ENCODE measurements at regions not wholly inside any gene's neighbourhood (a gene's known extent, or its start where the extent isn't known, plus 50 kb on each side); places are given as distances from the start of the nearest gene placed in this dataset.
"Not testable (repeated sequence)": the region's sequence is repeated elsewhere in the genome, so short reads cannot be mapped to it uniquely, and the experiment has no call there.

DNA sequence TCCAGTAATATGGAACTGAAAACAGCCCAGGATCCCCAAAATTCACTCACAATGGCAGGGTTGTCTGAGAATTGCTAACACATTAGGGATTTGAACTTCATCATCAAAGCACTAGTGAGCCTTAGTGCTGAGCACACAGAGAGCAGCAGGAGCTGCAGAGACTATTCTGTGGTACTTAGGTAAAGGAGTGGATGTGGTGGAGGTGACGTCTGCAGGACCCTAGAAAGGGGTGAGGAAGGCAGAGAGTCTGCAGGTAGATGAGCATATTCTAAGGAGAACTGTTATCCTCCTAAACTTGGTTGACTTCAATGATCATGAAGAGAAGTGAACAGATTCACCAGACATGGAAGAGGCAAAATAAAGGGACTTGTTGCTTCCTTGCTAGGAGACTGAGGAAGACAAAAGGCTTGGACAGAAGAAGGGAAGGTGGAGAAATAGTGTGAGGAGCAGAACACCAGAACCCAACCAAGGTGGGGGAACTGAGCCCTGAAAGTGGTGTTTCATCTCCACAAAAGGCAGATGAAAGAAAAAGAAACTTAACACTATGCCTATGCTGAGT, 1164.0 kb downstream of the TMEM121 start:
- no peak for DNase-seq (ENCODE audit: extremely low read depth in 1 of 11, low read depth in 9 of 11, low spot score in 4 of 11)

DNA sequence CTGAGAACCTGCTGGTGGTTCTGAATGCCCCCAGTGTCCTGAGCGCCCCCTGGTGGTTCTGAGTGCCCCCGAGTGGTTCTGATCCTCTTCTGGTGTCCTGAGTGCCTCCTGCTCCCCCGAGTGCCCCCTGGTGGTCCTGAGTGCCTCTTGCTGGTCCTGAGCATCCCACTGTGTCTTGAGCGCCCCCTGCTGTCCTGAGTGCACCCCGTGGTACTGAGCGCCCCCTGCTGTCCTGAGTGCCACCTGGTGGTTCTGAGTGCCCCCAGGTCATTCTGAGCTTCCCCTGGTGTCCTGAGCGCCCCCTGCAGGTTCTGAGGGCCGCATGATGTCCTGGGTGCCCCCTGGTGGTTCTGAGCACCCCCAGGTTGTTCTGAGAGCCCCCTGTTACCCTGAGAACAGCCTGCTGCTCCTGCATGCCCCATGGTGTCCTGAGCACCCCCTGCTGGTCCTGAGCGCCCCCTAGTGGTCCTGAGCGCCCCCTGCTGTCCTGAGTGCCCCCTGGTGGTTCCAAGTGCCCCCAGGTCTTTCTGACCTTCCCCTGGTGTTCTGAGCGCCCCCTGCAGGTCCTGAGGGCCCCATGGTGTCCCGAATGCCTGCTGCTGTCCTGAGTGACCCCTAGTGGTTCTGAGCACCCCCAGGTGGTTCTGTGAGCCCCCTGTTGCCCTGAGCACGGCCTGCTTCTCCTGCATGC, 1165.4 kb downstream of the TMEM121 start:
- DNase-seq (ENCODE audit: extremely low read depth in 1 of 11, low read depth in 9 of 11, low spot score in 4 of 11), result no peak

DNA sequence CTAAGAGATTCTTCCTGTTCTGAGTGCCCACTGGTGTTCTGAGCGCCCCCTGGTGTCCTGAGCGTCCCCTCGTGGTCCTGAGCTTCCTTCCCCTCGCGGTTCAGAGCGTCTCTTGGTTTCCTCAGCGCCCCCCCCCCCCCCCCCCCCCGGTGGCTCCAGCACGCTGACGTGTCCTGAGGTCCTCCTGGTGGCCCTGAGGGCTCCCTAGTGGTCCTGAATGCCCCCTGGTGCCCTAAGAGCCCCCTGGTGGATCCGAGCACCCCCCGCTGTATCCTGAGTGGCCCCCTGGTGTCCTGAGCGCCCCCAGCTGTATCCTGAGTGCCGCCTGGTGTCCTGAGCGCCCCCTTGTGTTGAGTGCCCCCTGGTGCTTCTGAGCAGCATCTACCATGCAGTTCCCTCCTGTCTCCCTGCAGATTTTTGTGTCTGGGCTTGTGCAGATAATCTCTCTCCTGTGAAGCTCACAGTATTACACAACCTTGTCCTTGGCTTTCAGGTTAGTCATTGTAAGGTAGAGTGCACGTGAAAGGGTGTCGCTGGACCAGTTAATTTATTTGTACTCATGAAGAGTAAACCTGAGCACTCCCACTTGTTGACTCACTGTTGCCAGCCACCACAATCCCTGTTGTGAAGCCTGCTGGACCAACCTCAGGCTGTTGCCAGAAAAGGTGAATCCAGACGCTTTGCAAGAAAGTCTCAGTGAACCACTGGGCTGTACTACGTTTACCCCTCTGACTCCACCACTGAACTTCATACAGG, 1168.4 kb downstream of the TMEM121 start:
- no peak for DNase-seq (ENCODE audit: extremely low read depth in 1 of 11, low read depth in 9 of 11, low spot score in 4 of 11)

DNA sequence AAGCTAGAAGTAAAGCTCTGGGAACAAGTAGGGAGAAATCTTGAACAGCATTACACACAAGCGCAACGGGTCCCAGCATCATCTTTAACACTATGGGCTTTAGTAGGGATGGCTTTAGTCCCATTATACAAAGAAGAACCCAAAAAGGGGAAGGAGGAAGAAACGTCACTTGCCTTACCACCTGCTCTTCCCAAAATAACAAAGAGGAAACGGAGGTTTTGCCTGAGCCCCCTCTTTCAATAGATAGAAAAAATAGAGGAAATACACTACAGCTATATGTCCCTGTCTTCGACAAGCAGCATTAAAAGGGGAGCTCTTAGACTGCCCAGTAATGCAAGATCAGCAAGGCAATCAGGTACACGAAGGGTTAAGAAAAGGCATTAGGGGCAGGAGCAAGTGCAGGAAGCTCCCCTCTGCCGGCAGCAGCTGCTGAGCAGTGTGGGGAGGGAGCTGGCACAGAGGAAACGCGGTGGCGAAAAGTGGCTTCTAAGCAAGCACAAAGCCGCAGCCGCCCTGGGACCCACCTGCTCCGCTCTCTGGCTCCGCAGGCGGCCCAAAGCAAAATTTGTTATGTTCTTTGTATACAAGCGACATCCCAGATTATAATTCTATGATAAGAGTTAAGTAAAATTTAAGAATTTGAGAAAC, 1172.4 kb downstream of the TMEM121 start:
- not testable (repeated sequence) for DNase-seq (ENCODE audit: extremely low read depth in 1 of 11, low read depth in 9 of 11, low spot score in 4 of 11)

DNA sequence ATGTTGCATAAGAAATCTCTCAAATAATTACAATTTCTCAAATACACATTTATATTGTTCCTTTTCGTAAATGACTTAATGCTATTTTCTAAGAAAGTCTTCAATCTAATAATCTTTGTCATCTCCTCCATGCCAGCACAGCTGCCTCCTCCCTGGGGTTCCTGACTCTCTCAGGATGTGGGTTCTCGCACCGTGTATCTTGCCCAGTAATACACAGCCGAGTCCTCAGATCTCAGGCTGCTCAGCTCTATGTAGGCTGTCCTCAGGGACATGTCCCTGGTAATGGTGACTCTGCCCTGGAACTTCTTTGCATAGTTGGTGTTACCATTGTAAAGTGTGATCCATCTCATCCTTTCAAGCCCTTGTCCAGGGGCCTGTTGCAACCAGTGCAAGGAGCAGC, 1177.3 kb downstream of the TMEM121 start:
- not testable (repeated sequence) for DNase-seq (ENCODE audit: extremely low read depth in 1 of 11, low read depth in 9 of 11, low spot score in 4 of 11)

DNA sequence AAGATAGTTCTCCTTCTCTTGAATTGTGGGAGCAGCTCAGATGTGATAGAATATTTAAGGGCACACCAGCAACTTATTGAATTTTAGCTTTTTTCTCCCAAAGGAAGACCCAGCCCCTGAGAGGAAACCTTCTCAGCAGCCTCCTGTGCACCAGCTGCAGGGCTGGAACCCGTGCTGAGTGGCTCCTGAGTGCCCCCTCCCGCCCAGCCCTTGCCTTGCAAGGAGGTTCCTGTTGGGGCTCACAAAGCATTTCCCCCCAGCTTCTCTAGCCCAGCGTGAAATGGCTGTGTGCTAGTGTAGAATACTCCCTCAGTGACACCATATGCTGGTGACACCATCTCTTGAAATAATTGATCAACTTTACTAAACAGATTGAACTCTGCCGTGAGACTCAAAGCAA, 1180.1 kb downstream of the TMEM121 start:
- DNase-seq (ENCODE audit: extremely low read depth in 1 of 11, low read depth in 9 of 11, low spot score in 4 of 11), result not testable (repeated sequence)

DNA sequence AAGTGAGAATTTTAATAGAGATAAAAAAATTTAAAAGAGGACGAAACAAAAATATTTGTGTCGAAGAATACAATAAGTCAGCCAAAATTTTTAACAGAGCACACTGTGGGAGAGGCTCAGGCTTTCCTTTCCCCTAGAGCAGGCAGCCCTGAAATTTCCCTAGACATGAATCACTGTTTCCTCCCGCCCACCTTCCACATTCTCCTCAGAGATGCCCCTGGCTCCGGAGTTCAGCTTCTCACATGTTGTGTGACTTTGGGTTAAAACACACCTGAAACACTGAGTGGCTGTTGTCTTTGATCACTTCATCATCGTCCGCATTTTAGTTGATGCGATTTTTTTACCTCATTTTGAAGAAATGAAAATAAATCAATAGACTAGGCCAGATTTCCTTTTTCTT, 1183.8 kb downstream of the TMEM121 start:
- not testable (repeated sequence) for DNase-seq (ENCODE audit: extremely low read depth in 1 of 11, low read depth in 9 of 11, low spot score in 4 of 11)

DNA sequence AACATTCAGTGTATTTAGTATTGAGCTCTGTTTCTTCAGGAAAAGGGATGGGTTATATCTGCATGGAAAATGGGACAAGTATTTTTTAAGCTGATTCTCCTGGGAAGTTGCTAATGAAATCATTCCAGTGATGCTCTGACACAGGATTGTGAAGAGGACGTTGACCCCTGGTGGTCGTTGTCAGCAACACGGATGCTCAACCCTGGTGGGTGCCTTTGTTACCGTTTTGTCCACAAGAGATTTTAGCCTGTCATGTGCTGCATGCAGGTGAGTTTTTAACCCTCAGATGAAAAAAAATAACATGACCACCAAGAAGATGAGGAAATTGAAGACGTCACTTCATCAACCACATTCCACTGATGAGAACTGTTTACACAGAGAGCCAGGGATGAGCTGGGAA, 1186.1 kb downstream of the TMEM121 start:
- not testable (repeated sequence) for DNase-seq (ENCODE audit: extremely low read depth in 1 of 11, low read depth in 9 of 11, low spot score in 4 of 11)

DNA sequence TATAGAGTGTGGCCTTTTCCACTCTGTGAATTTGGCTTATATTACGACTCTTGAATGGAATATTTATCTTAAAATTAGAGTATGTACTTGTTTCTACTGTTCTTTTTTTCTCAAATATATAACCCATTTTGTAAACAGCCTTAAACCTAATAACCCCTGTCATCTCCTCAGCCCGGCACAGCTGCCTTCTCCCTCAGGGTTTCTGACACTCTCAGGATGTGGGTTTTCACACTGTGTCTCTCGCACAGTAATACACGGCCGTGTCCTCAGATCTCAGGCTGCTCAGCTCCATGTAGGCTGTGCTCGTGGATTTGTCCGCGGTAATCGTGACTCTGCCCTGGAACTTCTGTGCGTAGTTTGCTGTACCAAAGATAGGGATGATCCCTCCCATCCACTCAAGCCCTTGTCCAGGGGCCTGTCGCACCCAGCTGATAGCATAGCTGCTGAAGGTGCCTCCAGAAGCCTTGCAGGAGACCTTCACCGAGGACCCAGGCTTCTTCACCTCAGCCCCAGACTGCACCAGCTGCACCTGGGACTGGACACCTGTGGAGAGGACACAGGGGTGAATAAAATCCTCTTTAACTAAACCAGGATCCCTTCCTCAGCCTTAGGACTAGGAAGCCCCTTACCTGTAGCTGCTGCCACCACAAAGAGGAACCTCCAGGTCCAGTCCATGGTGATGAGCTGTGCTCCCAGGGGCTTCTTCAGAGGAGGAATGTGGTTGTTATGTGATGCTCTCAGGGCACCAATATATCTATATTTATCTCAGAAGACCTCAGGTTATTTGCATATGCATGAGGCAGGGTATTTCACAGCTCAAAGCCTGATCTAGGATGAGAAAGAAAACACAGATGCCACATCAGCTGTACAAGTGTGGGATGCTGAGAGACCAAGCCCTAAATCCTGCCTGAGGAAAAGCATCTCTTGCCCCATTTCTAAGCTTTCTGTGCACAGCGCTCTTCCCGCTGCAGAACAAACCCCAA, 1188.4 kb downstream of the TMEM121 start:
- DNase-seq (ENCODE audit: extremely low read depth in 1 of 11, low read depth in 9 of 11, low spot score in 4 of 11), result not testable (repeated sequence)

DNA sequence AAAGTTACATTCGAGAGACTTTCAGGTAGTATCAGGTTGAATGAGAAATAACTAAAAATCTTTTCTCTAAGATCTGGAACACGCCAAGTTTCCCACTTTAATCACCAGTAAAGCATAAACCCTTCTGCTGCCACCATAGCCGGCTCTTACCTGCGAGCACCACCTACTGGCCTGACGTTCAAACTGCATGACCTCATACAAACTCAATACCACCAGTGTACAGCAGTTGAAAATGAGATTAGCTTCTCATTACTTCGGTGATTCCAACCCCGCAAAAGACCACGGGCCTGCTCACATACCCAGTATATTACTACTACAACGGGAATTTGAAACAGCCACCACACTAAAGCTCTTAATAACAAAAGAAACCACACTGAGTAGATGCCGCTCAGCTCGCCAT, 1191.2 kb downstream of the TMEM121 start:
- not testable (repeated sequence) for DNase-seq (ENCODE audit: extremely low read depth in 1 of 11, low read depth in 9 of 11, low spot score in 4 of 11)

DNA sequence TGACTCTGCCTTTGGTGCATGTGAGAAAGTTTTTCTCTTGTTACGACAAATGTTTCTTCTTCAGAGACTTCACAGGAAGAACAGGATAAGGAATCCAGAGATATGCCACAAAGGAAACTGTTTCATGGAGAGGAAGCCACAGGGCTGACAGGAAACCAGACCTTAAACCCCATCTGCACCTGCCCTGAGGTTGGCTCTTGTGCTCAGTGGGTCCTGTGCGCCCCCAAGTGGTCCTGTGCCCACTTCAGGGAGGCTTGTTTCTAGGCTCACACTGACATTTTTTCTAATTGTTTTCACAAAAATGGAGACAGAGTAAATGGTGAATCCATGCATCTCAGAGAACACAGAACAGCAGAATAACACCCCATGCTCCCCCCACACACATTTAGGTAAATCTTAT, 1193.5 kb downstream of the TMEM121 start:
- not testable (repeated sequence) for DNase-seq (ENCODE audit: extremely low read depth in 1 of 11, low read depth in 9 of 11, low spot score in 4 of 11)

DNA sequence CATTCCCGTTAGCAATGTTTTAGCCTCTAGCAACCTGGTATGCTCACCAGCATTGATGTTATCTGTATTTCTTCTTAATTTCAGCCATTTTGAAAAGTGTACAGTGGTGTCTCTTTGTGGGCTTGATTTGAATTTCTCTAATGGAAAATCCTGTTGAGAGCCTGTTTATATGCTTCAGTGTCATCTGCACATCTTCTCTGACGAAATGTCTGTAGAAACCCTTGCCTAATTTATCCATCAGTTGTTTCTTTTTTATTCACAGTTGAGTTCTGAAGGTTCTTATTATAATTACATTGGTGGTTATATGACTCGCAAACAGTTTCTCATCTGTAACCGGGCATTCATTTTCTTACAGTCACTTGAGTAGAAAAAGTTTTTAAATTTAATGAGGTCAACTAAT, 1195.5 kb downstream of the TMEM121 start:
- DNase-seq (ENCODE audit: extremely low read depth in 1 of 11, low read depth in 9 of 11, low spot score in 4 of 11), result not testable (repeated sequence)

DNA sequence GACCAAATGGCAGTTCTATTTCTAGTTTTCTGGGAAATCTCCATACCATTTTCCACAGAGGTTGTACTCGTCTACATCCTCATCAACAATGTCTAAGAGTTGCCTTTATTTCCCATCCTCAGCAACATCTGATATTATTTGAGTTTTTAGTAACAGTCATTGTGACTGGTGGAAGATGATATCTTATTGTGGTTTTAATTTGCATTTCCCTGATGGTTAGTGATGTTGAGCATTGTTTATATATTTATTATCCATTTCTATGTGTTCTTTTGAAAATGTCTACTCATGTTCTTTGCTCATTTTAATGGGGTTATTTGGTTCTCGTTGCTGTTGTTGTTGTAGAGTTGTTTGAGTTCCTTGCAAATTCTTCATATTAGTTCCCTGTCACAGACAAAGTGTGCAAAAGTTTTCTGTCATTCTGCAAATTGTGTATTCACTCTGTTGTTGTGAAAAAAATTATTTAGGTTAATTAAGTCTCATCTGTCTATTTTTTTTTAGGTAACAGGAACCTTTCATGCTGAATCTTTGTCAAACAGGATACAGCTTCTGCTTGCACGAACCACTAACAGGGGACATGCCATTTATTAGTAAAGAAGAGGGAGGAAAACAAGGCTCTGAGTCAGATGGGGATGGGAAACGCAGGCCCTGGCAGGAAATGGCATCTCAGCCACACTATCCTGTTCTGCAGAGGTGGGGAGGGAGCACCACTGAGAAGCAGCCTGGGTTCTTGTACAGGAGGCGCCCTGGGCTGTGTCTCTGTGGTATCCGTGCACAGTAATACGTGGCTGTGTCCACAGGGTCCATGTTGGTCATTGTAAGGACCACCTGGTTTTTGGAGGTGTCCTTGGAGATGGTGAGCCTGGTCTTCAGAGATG, 1196.7 kb downstream of the TMEM121 start:
- not testable (repeated sequence) for DNase-seq (ENCODE audit: extremely low read depth in 1 of 11, low read depth in 9 of 11, low spot score in 4 of 11)

DNA sequence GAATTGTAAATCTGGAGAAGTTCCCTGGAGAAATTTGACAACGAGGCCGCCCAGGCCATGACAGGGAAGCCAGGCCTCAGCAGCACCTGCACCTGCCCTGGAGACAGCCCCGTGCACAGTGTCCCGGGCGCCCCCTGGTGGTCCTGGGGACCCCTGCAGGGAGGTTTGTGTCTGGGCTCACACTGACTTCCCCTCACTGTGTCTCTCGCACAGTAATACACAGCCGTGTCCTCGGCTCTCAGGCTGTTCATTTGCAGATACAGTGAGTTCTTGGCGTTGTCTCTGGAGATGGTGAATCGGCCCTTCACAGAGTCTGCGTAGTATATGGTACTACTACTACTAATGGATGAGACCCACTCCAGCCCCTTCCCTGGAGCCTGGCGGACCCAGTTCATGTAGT, 1201.6 kb downstream of the TMEM121 start:
- not testable (repeated sequence) for DNase-seq (ENCODE audit: extremely low read depth in 1 of 11, low read depth in 9 of 11, low spot score in 4 of 11)

DNA sequence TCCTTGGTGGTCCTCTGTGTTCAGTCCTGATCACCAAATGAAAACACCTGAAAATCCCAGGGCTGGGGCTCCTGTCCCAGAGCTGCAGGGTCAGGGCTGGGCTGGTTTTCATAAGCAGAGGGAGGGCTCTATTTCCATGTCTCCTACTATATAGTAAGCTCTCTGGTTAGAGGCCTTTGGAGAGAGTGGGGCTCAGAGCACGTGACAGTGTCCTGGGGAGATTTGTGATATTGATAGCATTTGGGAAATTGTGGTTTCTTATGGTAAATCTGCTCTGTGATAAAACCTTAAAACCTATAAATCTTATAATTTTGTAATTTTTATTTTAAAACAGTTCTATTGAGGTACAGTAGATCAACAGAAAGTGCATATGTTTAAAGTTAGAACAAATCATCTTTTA, 1202.2 kb downstream of the TMEM121 start:
- DNase-seq (ENCODE audit: extremely low read depth in 1 of 11, low read depth in 9 of 11, low spot score in 4 of 11), result no peak

DNA sequence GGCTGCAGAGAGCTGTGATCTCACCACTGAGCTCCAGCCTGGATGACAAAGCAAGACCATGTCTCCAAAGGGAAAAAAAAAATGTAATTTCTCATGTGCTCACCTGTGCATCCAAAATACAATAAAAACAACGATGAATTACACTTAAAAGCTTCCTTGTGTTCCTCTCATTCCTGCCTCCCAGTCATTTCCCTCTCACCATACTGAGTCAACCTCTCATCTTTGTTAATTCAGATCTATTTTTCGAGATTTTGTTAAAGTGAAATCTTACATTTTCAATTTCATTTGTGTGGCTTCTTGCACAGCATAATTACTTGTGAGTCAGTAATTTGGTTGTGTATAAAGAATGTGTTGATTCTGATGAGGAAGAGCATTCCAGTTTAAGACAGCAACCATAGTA, 1203.2 kb downstream of the TMEM121 start:
- DNase-seq (ENCODE audit: extremely low read depth in 1 of 11, low read depth in 9 of 11, low spot score in 4 of 11), result no peak

DNA sequence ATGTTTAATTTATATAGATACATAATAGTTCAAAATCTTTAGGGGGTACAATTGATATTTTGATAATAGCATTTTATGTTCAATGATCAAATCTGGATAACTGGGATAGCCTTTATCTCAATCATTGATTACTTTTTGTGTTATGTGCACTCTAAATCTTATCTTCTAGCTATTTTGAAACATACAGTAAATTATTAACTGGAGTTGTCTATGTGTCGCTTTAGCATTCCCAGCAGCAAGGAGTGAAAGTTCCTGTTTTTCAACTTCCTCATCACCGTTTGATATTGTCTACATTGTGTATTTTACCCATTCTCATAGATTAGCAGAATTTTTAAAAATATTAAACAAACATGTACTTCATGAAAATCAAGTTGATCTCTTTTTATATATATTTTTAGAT, 1207.4 kb downstream of the TMEM121 start:
- no peak for DNase-seq (ENCODE audit: extremely low read depth in 1 of 11, low read depth in 9 of 11, low spot score in 4 of 11)

DNA sequence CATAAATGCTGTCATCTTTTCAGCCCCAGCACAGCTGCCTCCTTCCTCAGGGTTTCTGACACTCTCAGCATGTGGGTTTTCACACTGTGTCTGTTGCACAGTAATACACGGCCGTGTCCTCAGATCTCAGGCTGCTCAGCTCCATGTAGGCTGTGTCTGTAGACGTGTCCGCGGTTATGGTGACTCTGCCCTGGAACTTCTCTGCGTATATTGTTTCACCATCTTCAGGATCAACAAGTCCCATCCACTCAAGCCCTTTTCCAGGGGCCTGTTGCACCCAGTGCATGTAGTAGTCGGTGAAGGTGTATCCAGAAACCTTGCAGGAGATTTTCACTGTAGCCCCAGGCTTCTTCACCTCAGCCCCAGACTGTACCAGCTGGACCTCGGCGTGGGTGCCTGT, 1210.6 kb downstream of the TMEM121 start:
- DNase-seq (ENCODE audit: extremely low read depth in 1 of 11, low read depth in 9 of 11, low spot score in 4 of 11), result no peak

Data from renal cortex interstitium (tissue), 11 donors.